ENCODE measurements at regions not wholly inside any gene's neighbourhood (a gene's known extent, or its start where the extent isn't known, plus 50 kb on each side); places are given as distances from the start of the nearest gene placed in this dataset.

DNA sequence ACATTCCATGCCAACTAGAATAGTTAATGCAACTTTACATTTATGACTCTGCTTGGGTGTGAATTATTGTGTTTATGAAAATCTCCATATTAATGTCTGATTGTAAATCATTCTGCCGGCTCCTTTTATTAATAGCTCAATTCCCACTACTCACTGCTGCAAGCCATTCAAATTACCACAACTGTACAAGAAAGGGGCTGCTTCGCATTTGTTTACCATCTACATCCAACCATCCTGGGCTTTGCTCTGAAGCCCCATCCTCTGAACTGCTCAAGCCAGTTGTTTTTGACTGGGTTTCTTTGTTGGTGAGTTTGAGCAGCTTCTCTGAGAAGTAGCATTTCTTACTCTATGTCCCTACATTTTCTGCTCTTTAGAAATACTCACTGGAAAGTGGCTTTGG is 451.6 kb upstream of the CADM1 start:
- no peak for TF ChIP-seq CTCF (IDR thresholded peaks at IDR 0.05)

DNA sequence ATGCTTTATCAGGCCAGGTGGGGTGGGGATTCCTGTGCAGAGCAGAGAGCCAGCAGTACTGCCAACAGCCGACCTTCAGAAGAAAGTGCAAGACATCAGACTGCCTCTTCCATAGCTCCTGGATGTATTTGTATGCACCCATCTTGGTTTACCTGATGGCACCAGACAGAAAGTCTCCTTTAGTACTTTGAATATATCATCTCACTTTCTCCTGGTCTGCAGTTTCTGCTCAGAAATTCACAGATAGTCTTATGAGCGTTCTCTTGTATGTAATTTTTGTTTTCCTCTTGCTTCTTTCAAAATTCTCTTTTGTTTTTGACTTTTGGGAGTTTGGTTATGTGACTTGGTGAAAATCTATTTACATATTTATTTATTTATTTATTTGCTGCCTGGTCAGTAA is 446.4 kb upstream of the CADM1 start:
- no peak for TF ChIP-seq CTCF (IDR thresholded peaks at IDR 0.05)

- no peak for TF ChIP-seq CTCF (IDR thresholded peaks at IDR 0.05)
Measured at GRCh38 chr11:115944596-115944995, 440.4 kb upstream of the CADM1 start.

GRCh38 chr11:115942011-115942410 is 437.8 kb upstream of the CADM1 start:
- no peak for TF ChIP-seq CTCF (IDR thresholded peaks at IDR 0.05)

DNA sequence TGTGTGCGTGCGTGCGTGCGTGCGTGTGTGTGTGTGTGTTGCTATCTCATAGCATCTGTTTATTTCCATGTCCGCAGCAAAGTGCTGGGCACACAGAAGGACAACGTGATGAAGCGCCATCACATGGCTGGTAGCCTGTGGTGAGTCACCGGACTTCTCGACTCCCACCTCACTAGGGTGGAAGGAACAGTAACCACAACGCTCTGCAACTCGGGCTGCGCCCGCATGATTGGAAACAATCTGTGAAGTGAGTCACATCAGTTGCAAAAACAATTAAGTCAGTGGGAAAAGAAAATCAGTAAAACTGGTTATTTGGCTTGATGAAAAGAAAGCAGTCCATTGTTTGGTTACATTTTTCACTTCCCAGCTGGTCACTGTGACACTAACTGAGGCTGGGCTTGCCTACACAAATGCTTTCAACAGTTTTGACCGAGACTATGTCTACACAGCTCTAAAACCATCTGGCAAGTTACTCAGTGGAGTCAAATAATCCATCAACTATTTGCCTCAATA is 437.3 kb upstream of the CADM1 start:
- TF ChIP-seq CTCF (IDR thresholded peaks at IDR 0.05), result no peak

- no peak for TF ChIP-seq CTCF (IDR thresholded peaks at IDR 0.05)
Measured at GRCh38 chr11:115941044-115941443, 436.8 kb upstream of the CADM1 start.

DNA sequence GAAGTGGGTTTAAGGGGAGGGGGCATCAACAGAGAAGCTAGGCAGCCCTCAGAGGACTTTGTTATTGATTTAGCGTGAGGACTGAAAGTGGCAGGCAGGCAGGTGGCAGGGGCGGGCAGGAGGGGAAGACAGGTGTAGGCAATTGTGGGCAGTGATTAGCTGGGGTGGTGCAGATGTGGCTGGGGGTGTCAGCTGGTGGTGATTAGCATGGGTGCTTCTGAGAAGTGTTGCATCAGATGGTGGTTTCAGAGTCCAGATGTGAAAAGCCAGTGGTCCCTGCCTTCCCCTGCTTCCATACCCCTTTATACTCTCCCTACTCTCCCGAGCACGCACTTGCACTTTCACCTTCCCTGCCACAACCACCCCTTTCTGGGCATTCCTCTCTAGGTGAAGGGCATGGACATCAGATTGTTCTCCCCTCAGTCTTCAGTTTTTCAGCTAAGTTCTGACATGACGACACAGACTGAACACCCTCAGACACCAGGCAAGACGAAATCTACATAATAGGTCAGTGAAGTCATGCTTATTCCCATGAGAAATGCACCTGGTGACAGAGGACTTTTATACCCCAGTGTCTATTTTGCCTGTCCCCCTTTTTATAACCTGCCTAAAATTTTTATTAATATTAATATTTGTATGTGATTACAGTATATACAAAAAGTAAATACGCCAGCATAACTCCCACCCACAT is 435.7 kb upstream of the CADM1 start:
- TF ChIP-seq CTCF (IDR thresholded peaks at IDR 0.05), result no peak

Data from LNCAP (cell line).